GM21381 (cell line): ENCODE measurements at regions not wholly inside any gene's neighbourhood (a gene's known extent, or its start where the extent isn't known, plus 50 kb on each side); places are given as distances from the start of the nearest gene placed in this dataset.

Source experiments
- ATAC-seq: cut with Tn5 transposase; IDR thresholded peaks from one replicate; pipeline ENCODE4 v1.9.1; 2021; ENCODE audit warnings: mild to moderate bottlenecking, moderate library complexity; ENCODE audit not compliant: unreplicated experiment

GRCh38 chr12:126706300-126706699, 1560.7 kb upstream of the TMEM132C start:
- ATAC-seq, result no peak

DNA sequence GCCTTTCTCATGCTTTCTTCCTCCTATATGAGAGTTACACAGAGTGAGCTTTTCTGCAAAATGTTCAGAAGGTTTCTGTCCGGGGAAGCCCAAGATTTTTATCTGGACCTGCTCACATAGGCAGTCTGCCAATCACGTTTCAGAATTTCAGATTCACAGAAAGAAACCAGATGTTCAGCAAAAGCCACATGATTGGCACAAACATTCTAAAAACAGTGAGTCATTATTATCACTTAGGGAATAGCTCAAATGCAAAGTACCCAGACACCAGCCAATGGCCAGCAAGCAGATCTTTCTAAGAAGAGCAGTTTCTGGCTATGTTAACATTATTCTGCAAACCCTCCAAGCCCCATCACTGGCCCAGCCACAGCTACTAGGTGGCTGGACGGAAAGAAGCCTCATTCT, 1558.5 kb upstream of the TMEM132C start:
- no peak for ATAC-seq

DNA sequence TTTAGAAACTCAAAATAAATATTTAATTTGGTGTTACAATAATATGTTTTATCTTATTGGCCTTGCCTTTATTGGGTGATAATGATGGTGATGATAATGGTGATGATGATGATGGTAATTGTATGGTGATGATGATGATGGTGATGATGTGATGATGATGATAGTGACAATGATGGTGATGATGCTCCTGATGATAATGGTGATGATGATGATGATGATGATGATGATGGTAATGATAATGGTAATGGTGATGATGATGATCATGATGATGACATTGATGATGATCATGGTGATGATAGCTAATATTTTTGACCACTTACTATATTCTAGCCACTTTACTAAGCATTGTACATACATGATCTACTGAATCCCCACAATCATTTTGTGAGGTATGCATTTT, 1548.6 kb upstream of the TMEM132C start:
- no peak for ATAC-seq

DNA sequence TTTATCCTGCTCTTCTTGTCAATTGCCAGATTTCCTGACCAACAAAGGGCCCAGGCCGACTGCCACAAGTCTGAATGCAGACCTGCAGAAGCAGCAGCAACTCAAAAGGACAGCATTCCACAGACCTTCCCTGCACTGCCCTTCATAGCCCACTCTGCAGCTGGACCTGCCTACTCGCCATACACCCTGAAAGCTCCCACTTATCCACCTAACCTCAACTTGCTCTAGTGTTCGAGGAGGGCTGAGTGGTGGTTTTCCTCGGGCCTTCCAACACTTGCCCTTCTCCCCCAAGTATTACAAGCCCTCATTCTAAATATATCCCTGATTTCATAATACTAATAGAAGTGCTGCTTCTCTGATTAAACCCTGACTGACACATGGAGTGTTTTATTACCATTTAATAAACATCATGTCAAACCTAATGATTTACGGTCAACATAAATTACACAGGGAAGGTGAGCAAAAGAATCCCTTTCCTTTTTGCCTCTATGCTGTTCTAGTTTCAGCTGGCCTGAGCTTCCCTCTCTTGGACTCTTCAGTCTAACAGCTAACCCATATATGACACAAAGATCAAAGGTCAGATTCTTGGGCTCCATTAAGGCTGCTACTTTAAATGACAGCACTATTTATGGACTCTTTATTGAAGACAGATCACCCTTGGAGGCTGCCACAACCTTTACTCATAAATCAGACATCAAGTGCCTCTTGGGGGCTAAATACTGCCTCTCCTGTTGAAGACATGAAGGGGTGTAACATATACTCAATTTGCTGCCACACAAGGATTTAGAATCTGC, 1546.9 kb upstream of the TMEM132C start:
- ATAC-seq, result no peak

- no peak for ATAC-seq
These were observed 1540.3 kb upstream of the TMEM132C start for GRCh38 chr12:126726481-126727217.

- ATAC-seq, result no peak
These were observed 1539.5 kb upstream of the TMEM132C start for GRCh38 chr12:126727218-126728075.

- no peak for ATAC-seq
These were observed 1532.7 kb upstream of the TMEM132C start for GRCh38 chr12:126734296-126734695.

DNA sequence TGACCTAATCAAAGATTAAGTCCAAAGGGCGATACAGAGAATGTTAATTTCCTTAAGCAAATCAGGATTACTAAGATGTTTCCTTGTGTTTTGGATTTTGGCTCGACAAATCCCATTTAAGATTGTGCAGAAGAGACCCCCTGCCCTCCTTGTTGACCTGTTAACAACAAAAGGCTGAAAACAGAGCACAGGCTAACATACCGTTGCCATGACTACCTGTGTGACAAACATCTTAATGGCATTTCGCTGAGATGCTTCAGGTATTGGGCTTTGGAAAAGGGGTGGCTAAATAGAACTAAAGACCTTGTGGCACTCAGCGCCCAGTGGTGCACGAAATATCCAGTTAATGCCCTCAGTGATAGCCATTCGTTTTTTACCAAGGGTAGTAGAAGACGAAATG, 1532.3 kb upstream of the TMEM132C start:
- ATAC-seq, result no peak

GRCh38 chr12:126741536-126742240, 1525.3 kb upstream of the TMEM132C start:
- no peak for ATAC-seq

- ATAC-seq, result no peak
These were observed 1524.7 kb upstream of the TMEM132C start for GRCh38 chr12:126742241-126742641.

- no peak for ATAC-seq
These were observed 1519.3 kb upstream of the TMEM132C start for GRCh38 chr12:126747530-126748149.

GRCh38 chr12:126752021-126752420, 1514.9 kb upstream of the TMEM132C start:
- ATAC-seq, result no peak

GRCh38 chr12:126757326-126757725, 1509.6 kb upstream of the TMEM132C start:
- no peak for ATAC-seq

DNA sequence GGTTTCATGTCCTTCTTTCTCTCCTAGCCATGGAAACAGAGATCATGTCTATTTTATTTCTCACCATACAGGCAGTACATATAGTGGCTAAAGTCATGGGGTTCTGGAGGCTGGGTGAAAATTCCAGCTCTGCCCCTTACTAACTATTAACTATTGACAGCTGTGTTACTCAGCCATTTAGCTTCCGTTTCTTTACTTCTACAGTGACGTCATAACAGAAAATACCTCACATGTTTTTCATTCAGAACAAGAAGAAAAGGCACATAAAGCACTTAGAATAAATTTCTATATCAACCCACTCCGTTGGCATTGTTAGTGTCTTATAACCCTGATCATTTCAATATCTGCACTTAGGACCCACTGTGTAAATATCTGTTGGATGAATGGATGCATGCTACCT, 1506.9 kb upstream of the TMEM132C start:
- ATAC-seq, result no peak

- ATAC-seq, result no peak
These were observed 1505.5 kb upstream of the TMEM132C start for GRCh38 chr12:126761420-126761819.

DNA sequence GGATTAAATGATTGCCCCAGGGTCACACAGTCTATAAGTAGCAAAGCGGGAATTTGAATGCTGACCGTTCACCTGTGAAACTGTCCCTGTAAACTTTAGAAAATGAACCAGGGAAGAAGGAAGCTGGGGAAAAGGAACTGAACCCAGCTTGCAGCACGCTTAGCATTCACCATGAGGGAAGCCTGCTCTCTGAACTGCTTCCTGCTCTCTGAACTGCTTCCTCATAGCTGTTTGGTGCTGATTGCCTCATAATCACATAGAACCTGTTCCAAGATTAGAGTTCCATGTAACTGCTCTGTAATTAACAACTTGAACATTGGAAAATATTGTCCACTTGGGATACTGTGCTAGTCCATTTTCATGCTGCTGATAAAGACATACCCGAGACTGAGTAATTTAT, 1504.8 kb upstream of the TMEM132C start:
- no peak for ATAC-seq

DNA sequence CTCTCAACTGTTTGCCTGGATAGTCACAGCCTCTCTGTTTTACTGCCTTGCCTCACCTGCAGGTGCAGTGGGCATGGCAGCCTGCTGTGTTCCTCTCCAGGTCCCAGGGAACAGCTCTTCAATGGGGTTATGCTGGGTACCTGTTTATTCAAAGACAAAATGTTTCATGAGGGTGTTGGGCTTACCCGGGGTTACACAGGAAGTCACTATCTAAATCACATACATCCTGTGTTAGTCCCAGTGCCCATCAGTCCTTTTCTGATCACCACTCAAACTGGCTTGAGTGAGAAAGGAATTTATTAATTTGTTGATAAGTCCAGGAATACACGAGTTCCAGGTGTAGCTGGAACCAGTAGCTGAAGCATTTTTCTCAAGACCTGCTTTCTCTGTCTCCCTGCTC, 1503.6 kb upstream of the TMEM132C start:
- no peak for ATAC-seq

- no peak for ATAC-seq
These were observed 1499.6 kb upstream of the TMEM132C start for GRCh38 chr12:126767334-126767733.

DNA sequence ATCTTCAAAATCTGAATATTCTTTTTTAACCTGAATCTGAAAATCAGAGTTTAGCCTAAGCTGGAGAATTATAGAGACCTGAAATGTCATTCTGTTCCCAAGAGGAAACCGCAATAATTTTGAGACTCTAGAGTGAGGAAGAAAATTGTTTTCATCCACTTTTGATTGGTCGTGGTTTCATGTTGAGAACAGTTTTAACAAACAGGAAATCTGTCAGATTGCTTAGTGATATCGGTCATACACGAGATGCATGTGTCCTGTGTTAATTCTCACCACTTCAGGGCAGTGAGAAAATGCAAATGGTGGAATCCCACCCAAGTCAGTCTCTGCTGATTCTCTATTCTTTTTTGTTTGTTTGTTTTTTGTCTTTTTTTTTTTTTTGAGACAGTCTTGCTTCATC, 1498.5 kb upstream of the TMEM132C start:
- ATAC-seq, result no peak

GRCh38 chr12:126770188-126770587, 1496.8 kb upstream of the TMEM132C start:
- no peak for ATAC-seq
